GM20000 (cell line): ENCODE measurements at regions not wholly inside any gene's neighbourhood (a gene's known extent, or its start where the extent isn't known, plus 50 kb on each side); places are given as distances from the start of the nearest gene placed in this dataset.

Experiments used
- DNase-seq: peaks from one replicate; pipeline ENCODE4 v3.0.0; 2012; ENCODE audit warnings: low spot score
- TF ChIP-seq, protein P1 (sequence below): IDR thresholded peaks from 2 replicates; pipeline ENCODE4 v1.5.1; 2012; ENCODE audit warnings: mild to moderate bottlenecking, control low read depth; ENCODE audit errors: extremely low read depth, missing control alignments

DNA sequence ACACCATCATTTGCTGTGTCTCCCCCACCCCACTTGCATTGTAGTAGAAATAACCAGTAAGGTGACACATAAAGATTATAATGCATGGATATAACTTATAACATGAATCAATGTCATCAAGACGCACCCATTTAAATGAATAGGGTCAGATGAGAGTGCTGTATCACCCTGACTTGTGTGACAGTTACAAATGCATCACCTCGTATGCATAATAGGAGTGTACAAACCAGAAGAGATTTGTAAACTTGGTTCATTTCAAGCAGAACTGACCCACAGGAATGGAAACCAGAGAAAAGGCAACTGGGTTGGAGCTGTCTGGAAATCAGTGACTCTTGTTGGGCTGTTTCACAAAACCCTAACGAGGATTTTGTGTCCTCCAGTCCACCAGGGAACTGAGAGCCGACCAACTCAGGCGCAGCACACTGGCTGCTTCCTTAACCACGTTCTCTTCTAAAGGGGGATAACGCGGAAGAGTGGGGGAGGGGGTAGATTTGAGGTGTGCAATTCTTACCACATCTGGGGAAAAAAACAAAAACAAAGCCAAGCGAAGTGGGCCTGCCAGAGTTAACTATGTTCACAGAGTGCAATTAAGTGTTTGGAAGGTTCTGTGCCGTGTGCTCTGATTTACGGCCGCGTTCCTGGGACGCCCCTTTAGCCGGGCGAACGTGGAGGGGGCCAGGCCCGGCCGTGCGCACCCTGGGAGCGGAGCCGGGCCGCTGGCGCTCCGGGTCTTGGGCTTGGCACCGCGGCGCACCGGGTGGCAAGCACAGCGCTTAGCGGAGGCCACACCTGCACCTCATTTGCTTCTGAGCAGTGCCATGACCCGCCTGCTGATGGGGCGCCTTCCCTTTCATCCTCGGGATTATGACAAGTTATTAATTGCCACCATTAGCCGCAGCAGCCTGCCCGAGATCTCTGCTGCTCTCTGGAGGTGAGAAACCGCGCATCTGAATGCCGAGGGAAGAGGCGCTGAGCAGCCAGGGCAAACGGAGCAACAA, 248.8 kb upstream of the FOXD3 start:
- DNase-seq: no peak
- TF ChIP-seq, protein P1, sequence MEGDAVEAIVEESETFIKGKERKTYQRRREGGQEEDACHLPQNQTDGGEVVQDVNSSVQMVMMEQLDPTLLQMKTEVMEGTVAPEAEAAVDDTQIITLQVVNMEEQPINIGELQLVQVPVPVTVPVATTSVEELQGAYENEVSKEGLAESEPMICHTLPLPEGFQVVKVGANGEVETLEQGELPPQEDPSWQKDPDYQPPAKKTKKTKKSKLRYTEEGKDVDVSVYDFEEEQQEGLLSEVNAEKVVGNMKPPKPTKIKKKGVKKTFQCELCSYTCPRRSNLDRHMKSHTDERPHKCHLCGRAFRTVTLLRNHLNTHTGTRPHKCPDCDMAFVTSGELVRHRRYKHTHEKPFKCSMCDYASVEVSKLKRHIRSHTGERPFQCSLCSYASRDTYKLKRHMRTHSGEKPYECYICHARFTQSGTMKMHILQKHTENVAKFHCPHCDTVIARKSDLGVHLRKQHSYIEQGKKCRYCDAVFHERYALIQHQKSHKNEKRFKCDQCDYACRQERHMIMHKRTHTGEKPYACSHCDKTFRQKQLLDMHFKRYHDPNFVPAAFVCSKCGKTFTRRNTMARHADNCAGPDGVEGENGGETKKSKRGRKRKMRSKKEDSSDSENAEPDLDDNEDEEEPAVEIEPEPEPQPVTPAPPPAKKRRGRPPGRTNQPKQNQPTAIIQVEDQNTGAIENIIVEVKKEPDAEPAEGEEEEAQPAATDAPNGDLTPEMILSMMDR: no peak

GRCh38 chr1:63074321-63074720, 248.0 kb upstream of the FOXD3 start:
- no peak for DNase-seq
- TF ChIP-seq, protein P1: no peak

DNA sequence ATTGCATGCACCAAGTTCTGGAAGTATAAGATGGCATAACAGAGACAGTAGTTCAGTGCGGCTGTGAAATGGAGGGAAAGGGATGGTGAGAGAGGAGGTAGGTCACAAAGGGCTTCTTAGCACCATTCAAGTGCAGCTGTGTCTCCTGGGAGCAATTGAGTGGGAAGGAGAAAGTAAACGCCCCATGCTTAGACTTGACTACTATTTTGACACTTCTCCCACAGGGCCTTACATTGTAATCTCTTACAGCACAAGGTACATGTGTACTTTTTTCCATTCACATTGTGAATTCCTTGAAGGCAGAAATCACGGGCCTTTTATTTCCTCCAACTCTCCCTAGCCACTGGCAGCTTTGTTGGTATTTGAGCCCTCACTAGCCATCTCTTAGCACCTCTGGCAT, 239.6 kb upstream of the FOXD3 start:
- TF ChIP-seq, protein P1: no peak
- no peak for DNase-seq

- TF ChIP-seq, protein P1: no peak
- no peak for DNase-seq
Observed at GRCh38 chr1:63087966-63088365, 234.4 kb upstream of the FOXD3 start.

DNA sequence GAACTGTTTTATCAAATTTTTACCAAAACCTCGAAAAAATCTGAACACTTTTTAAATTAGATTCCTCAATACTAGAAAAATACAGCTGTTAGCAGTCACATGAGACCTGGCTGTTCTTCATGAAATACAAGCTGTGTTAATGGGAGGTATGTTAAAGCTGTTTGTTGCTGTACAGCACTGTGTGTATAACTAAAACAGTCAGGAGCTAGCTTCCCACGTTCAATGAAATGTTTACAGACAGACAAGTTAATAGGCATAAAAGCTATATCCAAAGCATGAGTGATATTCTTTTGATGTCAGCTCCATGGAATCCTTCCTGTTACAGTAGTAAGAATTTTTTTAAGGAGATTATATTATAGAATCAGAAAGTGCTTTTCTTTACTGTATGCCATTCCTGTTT, 223.2 kb upstream of the FOXD3 start:
- DNase-seq: no peak
- TF ChIP-seq, protein P1: no peak

- TF ChIP-seq, protein P1: no peak
- no peak for DNase-seq
Observed at GRCh38 chr1:63101336-63101735, 221.0 kb upstream of the FOXD3 start.

DNA sequence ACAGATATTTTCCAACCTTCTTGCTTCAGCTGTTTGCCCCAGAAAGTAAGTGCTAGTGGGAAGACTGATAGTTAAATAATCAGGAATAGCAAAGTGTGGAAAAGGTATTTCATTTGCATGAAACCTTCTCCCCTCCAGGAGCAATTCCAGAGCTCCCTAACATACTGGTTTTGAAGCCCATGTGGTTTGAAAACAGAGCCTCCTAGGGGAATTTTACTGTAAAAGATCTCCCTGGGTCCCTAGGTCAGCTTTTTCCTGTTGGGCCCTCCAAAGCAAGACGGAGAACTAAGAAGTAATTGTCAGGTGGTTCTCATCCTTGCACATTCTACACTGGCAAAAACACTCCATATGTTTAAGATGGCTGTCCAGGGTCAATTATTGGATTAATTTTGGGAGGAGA, 218.7 kb upstream of the FOXD3 start:
- DNase-seq: no peak
- TF ChIP-seq, protein P1: no peak
